H1 (cell line): ENCODE measurements at regions not wholly inside any gene's neighbourhood (a gene's known extent, or its start where the extent isn't known, plus 50 kb on each side); places are given as distances from the start of the nearest gene placed in this dataset.

Experiments
- CTCF ChIA-PET: fragments of 300-600 bp; sonication (Branson Sonifier 250); formaldehyde crosslinking; loops from one replicate; lab custom pipeline; 2021; ENCODE audit not compliant: partially characterized antibody; lab: Charles Lee
- POLR2A ChIA-PET: fragments of 300-600 bp; sonication (Branson Sonifier 250); formaldehyde crosslinking; loops from one replicate; lab custom pipeline; 2021; ENCODE audit warnings: inconsistent platforms; ENCODE audit not compliant: partially characterized antibody; lab: Charles Lee
- DNase-seq, 2 experiments: peaks; one replicate each; pipeline versions ENCODE4 v3.0.0 to v3.0.0-alpha.2; 2010 to 2022; ENCODE audit warnings: low spot score in 2 of 2, low read depth in 1 of 2, mixed read lengths in 1 of 2
- FAIRE-seq: peaks from 2 replicates; lab custom pipeline; 2011; peaks lifted over from hg19 to GRCh38; lab: Jason Lieb, UNC
- H2AFZ ChIP-seq: 2 replicates; pipeline ENCODE4 v1.8.1; 2012; ENCODE audit warnings: low read length, inconsistent platforms
- H2AK5ac ChIP-seq: 2 replicates; pipeline ENCODE4 v1.6.1; 2013; ENCODE audit warnings: low read depth, low read length
- H2BK120ac ChIP-seq: replicated peaks from 2 replicates; pipeline ENCODE3; 2013; ENCODE audit warnings: low read depth, low read length, inconsistent platforms
- H2BK12ac ChIP-seq: 2 replicates; pipeline ENCODE4 v1.6.1; 2013; ENCODE audit warnings: low read depth, low read length
- H2BK15ac ChIP-seq: 2 replicates; pipeline ENCODE4 v1.6.1; 2013; ENCODE audit warnings: low read length
- H2BK20ac ChIP-seq: 2 replicates; pipeline ENCODE4 v1.6.1; 2013; ENCODE audit warnings: low read length
- H2BK5ac ChIP-seq: 2 replicates; pipeline ENCODE4 v1.6.1; 2013; ENCODE audit warnings: low read depth, low read length
- H3K14ac ChIP-seq: 2 replicates; pipeline ENCODE4 v1.6.1; 2013; ENCODE audit warnings: inconsistent platforms; ENCODE audit not compliant: insufficient read length
- H3K18ac ChIP-seq: 2 replicates; pipeline ENCODE4 v1.6.1; 2013; ENCODE audit warnings: low read length; ENCODE audit errors: extremely low read depth
- H3K23ac ChIP-seq: 2 replicates; pipeline ENCODE4 v1.6.1; 2013; ENCODE audit warnings: inconsistent platforms; ENCODE audit not compliant: insufficient read length
- H3K23me2 ChIP-seq: 2 replicates; pipeline ENCODE4 v1.6.1; 2013; ENCODE audit warnings: low read depth, low read length
- H3K27ac ChIP-seq: 2 replicates; pipeline ENCODE4 v1.6.1; 2011; ENCODE audit warnings: low read depth, low read length, inconsistent platforms
- H3K27me3 ChIP-seq, 4 experiments: replicated peaks in 1 of 4; 1 replicate in 1 of 4; 2 replicates in 3 of 4; pipeline versions ENCODE4 v1.6.1 to v1.8.1; 2011 to 2013; ENCODE audit warnings: low read length in 3 of 4, mild to moderate bottlenecking in 3 of 4, inconsistent platforms in 2 of 4, mixed read lengths in 2 of 4, moderate library complexity in 1 of 4; ENCODE audit not compliant: control insufficient read depth in 3 of 4, insufficient read depth in 3 of 4; ENCODE audit errors: extremely low read depth in 1 of 4
- H3K36me3 ChIP-seq, 4 experiments: 2 replicates each; pipeline versions ENCODE4 v1.6.1 to v1.8.1; 2011 to 2013; ENCODE audit warnings: mild to moderate bottlenecking in 4 of 4, low read length in 3 of 4, moderate library complexity in 2 of 4, control low read depth in 1 of 4, inconsistent platforms in 1 of 4; ENCODE audit not compliant: insufficient read depth in 4 of 4, control insufficient read depth in 2 of 4
- H3K4ac ChIP-seq: replicated peaks from 2 replicates; pipeline ENCODE3; 2013; ENCODE audit warnings: low read length, low read depth, mixed read lengths, inconsistent platforms; ENCODE audit not compliant: insufficient read length
- H3K4me1 ChIP-seq, 4 experiments: replicated peaks in 1 of 4; 1 replicate in 1 of 4; 2 replicates in 3 of 4; pipeline versions ENCODE4 v1.6.1 to v1.8.1; 2011 to 2013; ENCODE audit warnings: low read length in 3 of 4, inconsistent platforms in 2 of 4, mixed read lengths in 1 of 4; ENCODE audit not compliant: insufficient read depth in 4 of 4, control insufficient read depth in 3 of 4
- H3K4me2 ChIP-seq, 2 experiments: 2 replicates each; pipeline versions ENCODE4 v1.6.1 to v1.8.1; 2011 to 2013; ENCODE audit warnings: low read depth in 2 of 2, low read length in 2 of 2, control low read depth in 1 of 2, inconsistent platforms in 1 of 2, mild to moderate bottlenecking in 1 of 2; ENCODE audit not compliant: insufficient read depth in 1 of 2
- H3K4me3 ChIP-seq, 4 experiments: fragments of 200-600, 300-600 bp in 1 of 4; sonication (generic), shearing (Covaris generic), sonication (Bioruptor Twin) in 1 of 4; 2 replicates each; pipeline versions ENCODE4 v1.5.1 to v1.8.1; 2011 to 2016; ENCODE audit warnings: low read length in 4 of 4, low read depth in 3 of 4, control low read depth in 2 of 4, inconsistent platforms in 2 of 4, mild to moderate bottlenecking in 2 of 4, mixed read lengths in 1 of 4, moderate library complexity in 1 of 4; ENCODE audit not compliant: insufficient read depth in 2 of 4; ENCODE audit errors: extremely low read depth in 1 of 4
- H3K56ac ChIP-seq: replicated peaks from 2 replicates; pipeline ENCODE3; 2013; ENCODE audit warnings: low read depth, mild to moderate bottlenecking, mixed read lengths, low read length, inconsistent platforms; ENCODE audit not compliant: insufficient read length
- H3K79me1 ChIP-seq: 2 replicates; pipeline ENCODE4 v1.6.1; 2013; ENCODE audit warnings: low read depth, low read length, control low read depth
- H3K79me2 ChIP-seq, 2 experiments: 2 replicates each; pipeline versions ENCODE4 v1.6.1 to v1.8.1; 2012 to 2013; ENCODE audit warnings: low read length in 2 of 2, mild to moderate bottlenecking in 2 of 2, inconsistent platforms in 1 of 2; ENCODE audit not compliant: insufficient read depth in 2 of 2, control insufficient read depth in 1 of 2
- H3K9ac ChIP-seq, 4 experiments: replicated peaks in 1 of 4; 1 replicate in 1 of 4; 2 replicates in 3 of 4; pipeline versions ENCODE4 v1.6.1 to v1.8.1; 2011 to 2013; ENCODE audit warnings: low read depth in 3 of 4, low read length in 3 of 4, control low read depth in 2 of 4, mild to moderate bottlenecking in 2 of 4, moderate library complexity in 2 of 4, inconsistent platforms in 1 of 4; ENCODE audit errors: extremely low read depth in 1 of 4
- H3K9me3 ChIP-seq, 2 experiments: 2 replicates each; pipeline versions ENCODE4 v1.6.1 to v1.8.1; 2012 to 2013; ENCODE audit warnings: mild to moderate bottlenecking in 2 of 2, moderate library complexity in 2 of 2, control low read depth in 1 of 2, inconsistent platforms in 1 of 2, low read depth in 1 of 2, low read length in 1 of 2, mixed read lengths in 1 of 2; ENCODE audit not compliant: insufficient read depth in 2 of 2
- H4K20me1 ChIP-seq, 2 experiments: replicated peaks in 1 of 2; 2 replicates each; pipeline versions ENCODE3 to v1.8.1; 2011 to 2013; ENCODE audit warnings: inconsistent platforms in 2 of 2, low read length in 2 of 2, mild to moderate bottlenecking in 1 of 2; ENCODE audit not compliant: insufficient read depth in 2 of 2, control insufficient read depth in 1 of 2
- H4K5ac ChIP-seq: 2 replicates; pipeline ENCODE4 v1.6.1; 2013; ENCODE audit warnings: low read length, low read depth, mixed read lengths, inconsistent platforms; ENCODE audit not compliant: insufficient read length
- H4K8ac ChIP-seq: 2 replicates; pipeline ENCODE4 v1.8.0; 2013; ENCODE audit warnings: mild to moderate bottlenecking, moderate library complexity, low read length, inconsistent platforms; ENCODE audit not compliant: insufficient read depth; ENCODE audit errors: extremely low read depth
- H4K91ac ChIP-seq: replicated peaks from 2 replicates; pipeline ENCODE3; 2013; ENCODE audit warnings: low read length, mixed read lengths, inconsistent platforms; ENCODE audit not compliant: insufficient read length
- CBX5 ChIP-seq: fragments of 300-800, 300-1000 bp; sonication (generic); IDR thresholded peaks from 2 replicates; pipeline ENCODE4 v1.7.1; 2016; ENCODE audit warnings: antibody characterized with exemption, low read length, low read depth
- CBX8 ChIP-seq: fragments of 300-800, 300-1000 bp; sonication (generic); IDR thresholded peaks from 2 replicates; pipeline ENCODE4 v1.7.1; 2016; ENCODE audit warnings: low read depth, low read length, borderline replicate concordance
- CEBPB ChIP-seq: IDR thresholded peaks from 2 replicates; pipeline ENCODE4 v1.6.1; 2012; ENCODE audit warnings: low read depth, low read length
- EGR1 ChIP-seq: IDR thresholded peaks from 2 replicates; pipeline ENCODE4 v1.6.1; 2011; ENCODE audit warnings: low read depth, low read length, borderline replicate concordance
- GTF2F1 ChIP-seq: IDR thresholded peaks from 2 replicates; pipeline ENCODE4 v1.6.1; 2012; ENCODE audit warnings: low read depth, low read length, improper control_type of control experiment, borderline replicate concordance
- JUN ChIP-seq: IDR thresholded peaks from 2 replicates; pipeline ENCODE4 v1.6.1; 2011; ENCODE audit warnings: low read depth, mild to moderate bottlenecking, improper control_type of control experiment, low read length
- JUND ChIP-seq: IDR thresholded peaks from 2 replicates; pipeline ENCODE4 v1.6.1; 2011; ENCODE audit warnings: mild to moderate bottlenecking, improper control_type of control experiment, low read length
- PHF8 ChIP-seq: fragments of 200-600 bp; sonication (generic); conservative IDR thresholded peaks from 2 replicates; pipeline ENCODE4 v1.7.1; 2012; ENCODE audit warnings: low read depth, mild to moderate bottlenecking, inconsistent platforms, low read length, moderate library complexity
- RBBP5 ChIP-seq: IDR thresholded peaks from 2 replicates; pipeline ENCODE4 v1.7.1; 2012; ENCODE audit warnings: low read depth, mild to moderate bottlenecking, inconsistent platforms, low read length, moderate library complexity, borderline replicate concordance
- SAP30 ChIP-seq: fragments of 300-600 bp; sonication (generic); IDR thresholded peaks from 2 replicates; pipeline ENCODE4 v1.7.1; 2012; ENCODE audit warnings: low read length, moderate library complexity, mild to moderate bottlenecking, inconsistent platforms; ENCODE audit not compliant: insufficient read depth, insufficient replicate concordance
- SIN3A ChIP-seq, 2 experiments: IDR thresholded peaks in 1 of 2; conservative IDR thresholded peaks in 1 of 2; 2 replicates each; pipeline ENCODE4 v1.6.1; 2011 to 2012; ENCODE audit warnings: low read length in 2 of 2, improper control_type of control experiment in 1 of 2, low read depth in 1 of 2, mild to moderate bottlenecking in 1 of 2
- SP1 ChIP-seq: IDR thresholded peaks from 2 replicates; pipeline ENCODE4 v1.6.1; 2011; ENCODE audit warnings: low read depth, low read length
- TAF7 ChIP-seq: optimal IDR thresholded peaks from 2 replicates; pipeline ENCODE3; 2011; ENCODE audit warnings: low read depth, mild to moderate bottlenecking, inconsistent platforms, low read length, moderate library complexity, borderline replicate concordance
- TCF12 ChIP-seq: IDR thresholded peaks from 2 replicates; pipeline ENCODE4 v1.6.1; 2011; ENCODE audit warnings: low read depth, mild to moderate bottlenecking, low read length
- ZNF274 ChIP-seq: IDR thresholded peaks from 2 replicates; pipeline ENCODE4 v1.7.0; 2012; ENCODE audit warnings: low read length, borderline replicate concordance; ENCODE audit errors: extremely low read depth
- WGBS, 2 experiments: shearing (Covaris generic) in 1 of 2; methylation state at CpG; one replicate each; pipeline versions ENCODE4 v1.1.6 to v1.1.7; 2013 to 2015; ENCODE audit warnings: low lambda C conversion rate in 2 of 2, mixed read lengths in 2 of 2, inconsistent platforms in 1 of 2, low coverage in 1 of 2, missing lambda C conversion rate in 1 of 2; ENCODE audit not compliant: insufficient replicate concordance in 2 of 2, insufficient coverage in 1 of 2, insufficient read length in 1 of 2; ENCODE audit errors: extremely low coverage in 1 of 2, missing lambda C conversion rate in 1 of 2; 5-methylcytosine and 5-hydroxymethylcytosine counted together

GRCh38 chrX:87961471-87961870 is 443.9 kb downstream of the KLHL4 start:
- no peak for TF ChIP-seq SAP30
- TF ChIP-seq SP1, result no peak
- TF ChIP-seq EGR1, result no peak
- no peak for TF ChIP-seq CBX8
- TF ChIP-seq TCF12, result no peak
- TF ChIP-seq TAF7, result no peak
- TF ChIP-seq RBBP5, result no peak
- TF ChIP-seq PHF8, result no peak
- TF ChIP-seq GTF2F1, result no peak
- TF ChIP-seq SIN3A (conservative IDR thresholded peaks at IDR 0.05 in 1 of 2, IDR thresholded peaks at IDR 0.05 in 1 of 2; ENCODE audit: low read depth in 1 of 2, low read length in 2 of 2), result no peak
- TF ChIP-seq JUN, result no peak
- TF ChIP-seq ZNF274, result no peak
- no peak for TF ChIP-seq CEBPB
- TF ChIP-seq JUND, result no peak
- TF ChIP-seq CBX5, result no peak
- Histone ChIP-seq H3K23me2 (no peaks in the 10 kb centered on the region), H2BK15ac (no peak overlapping the region), H3K4ac (no peak overlapping the region), H2AK5ac (no peak overlapping the region), H3K14ac (no peak overlapping the region), H3K4me2 (no peak overlapping the region), H3K18ac (no peak overlapping the region), H2BK120ac (no peak overlapping the region), H3K27me3 (no peaks in the 10 kb centered on the region), H3K56ac (no peak overlapping the region), H3K79me1 (no peaks in the 10 kb centered on the region), H3K79me2 (no peaks in the 10 kb centered on the region), H3K4me1 (no peaks in the 10 kb centered on the region), H4K8ac (no peak overlapping the region), H2AFZ (no peak overlapping the region), H3K36me3 (no peaks in the 10 kb centered on the region), H2BK5ac (no peak overlapping the region), H3K23ac (no peak overlapping the region), H4K91ac (no peak overlapping the region), H3K4me3 (no peak overlapping the region), H3K9me3 (no peaks in the 10 kb centered on the region), H2BK12ac (no peak overlapping the region), H3K9ac (no peak overlapping the region), H4K20me1 (no peaks in the 10 kb centered on the region), H3K27ac (no peak overlapping the region), H2BK20ac (no peak overlapping the region), H4K5ac (no peak overlapping the region)
- no peak for DNase-seq
- ChIA-PET CTCF (no interaction called here), POLR2A (no interaction called here)
- WGBS, 2 experiments, result 76% methylated on average over 4 of the region's 4 CpGs; no CpG with 5 or more reads in 1 of the 2 experiments
- no peak for FAIRE-seq
